ENCODE measurements at regions not wholly inside any gene's neighbourhood (a gene's known extent, or its start where the extent isn't known, plus 50 kb on each side); places are given as distances from the start of the nearest gene placed in this dataset.
"Not testable (repeated sequence)": the region's sequence is repeated elsewhere in the genome, so short reads cannot be mapped to it uniquely, and the experiment has no call there.

- intact Hi-C loops (cut with DNase I), result no loop called here
- Histone ChIP-seq H3K9me3 (no peaks in the 10 kb centered on the region), H3K4me1 (no peaks in the 10 kb centered on the region), H3K36me3 (no peaks in the 10 kb centered on the region), H3K27me3 (no peaks in the 10 kb centered on the region), H3K27ac (no peak overlapping the region), H3K4me3 (no peak overlapping the region)
- no peak for ATAC-seq
- TF ChIP-seq CTCF (IDR thresholded peaks at IDR 0.05), result no peak
- DNase-seq, result no peak
These were observed 364.2 kb upstream of the CNTN3 start for GRCh38 chr3:74978684-74979083.

GRCh38 chr3:74985028-74985904 lies 370.8 kb upstream of the CNTN3 start:
- H3K4me1 ChIP-seq; H3K4me3 ChIP-seq; H3K27ac ChIP-seq; H3K9me3 ChIP-seq; intact Hi-C loops (cut with DNase I); ATAC-seq; H3K36me3 ChIP-seq; H3K27me3 ChIP-seq: not testable (repeated sequence)
- DNase-seq, result peak in 1 of 4 donors; percentile 58

DNA sequence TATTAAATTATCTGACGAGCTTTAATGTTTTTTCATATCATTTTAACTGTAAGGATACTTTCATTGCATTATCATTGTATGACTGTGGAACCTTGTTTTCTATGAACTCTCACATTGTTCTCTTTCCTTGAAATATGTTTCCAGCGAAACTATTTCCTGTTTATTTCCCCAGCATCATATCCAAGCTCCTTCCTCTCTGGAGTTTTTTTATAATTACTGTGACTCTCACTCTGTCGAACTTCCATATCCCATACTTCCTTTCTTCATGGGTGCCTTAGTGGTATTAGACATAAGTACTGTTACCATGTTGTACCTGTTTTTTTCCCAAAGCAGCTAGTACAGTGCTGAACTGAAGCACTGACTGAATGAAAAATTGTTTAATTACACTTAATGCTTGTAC lies 373.6 kb upstream of the CNTN3 start:
- ATAC-seq, result no peak
- Histone ChIP-seq H3K27me3 (no peaks in the 10 kb centered on the region), H3K36me3 (no peaks in the 10 kb centered on the region), H3K27ac (no peak overlapping the region), H3K9me3 (peaks cover 0 to 3% of the 10 kb centered on the region in 2 donors), H3K4me3 (no peak overlapping the region), H3K4me1 (no peaks in the 10 kb centered on the region)
- no peak for TF ChIP-seq CTCF (IDR thresholded peaks at IDR 0.05)
- no peak for DNase-seq
- intact Hi-C loops (cut with DNase I), result no loop called here

- H3K27ac ChIP-seq, result no peak overlapping the region
- ATAC-seq, result no peak
- no peaks in the 10 kb centered on the region for H3K9me3 ChIP-seq
- no peaks in the 10 kb centered on the region for H3K36me3 ChIP-seq
- no peak for TF ChIP-seq CTCF (IDR thresholded peaks at IDR 0.05)
- DNase-seq, result no peak
- intact Hi-C loops (cut with DNase I), result no loop called here
- H3K27me3 ChIP-seq, result no peaks in the 10 kb centered on the region
- H3K4me1 ChIP-seq, result no peaks in the 10 kb centered on the region
- no peak overlapping the region for H3K4me3 ChIP-seq
These were observed 378.4 kb upstream of the CNTN3 start for GRCh38 chr3:74992898-74993297.

GRCh38 chr3:75001330-75001729 lies 386.9 kb upstream of the CNTN3 start:
- TF ChIP-seq CTCF (IDR thresholded peaks at IDR 0.05), result peak in 1 of 2 donors; percentile 25
- H3K27ac ChIP-seq, result no peak overlapping the region
- no peaks in the 10 kb centered on the region for H3K4me1 ChIP-seq
- H3K36me3 ChIP-seq, result no peaks in the 10 kb centered on the region
- ATAC-seq, result no peak
- intact Hi-C loops (cut with DNase I), result no loop called here
- H3K27me3 ChIP-seq, result no peaks in the 10 kb centered on the region
- peak in 1 of 4 donors; percentile 7 for DNase-seq
- H3K9me3 ChIP-seq, result no peaks in the 10 kb centered on the region
- H3K4me3 ChIP-seq, result no peak overlapping the region

Data from left lung (tissue), 4 donors.